ENCODE measurements at regions not wholly inside any gene's neighbourhood (a gene's known extent, or its start where the extent isn't known, plus 50 kb on each side); places are given as distances from the start of the nearest gene placed in this dataset.

DNA sequence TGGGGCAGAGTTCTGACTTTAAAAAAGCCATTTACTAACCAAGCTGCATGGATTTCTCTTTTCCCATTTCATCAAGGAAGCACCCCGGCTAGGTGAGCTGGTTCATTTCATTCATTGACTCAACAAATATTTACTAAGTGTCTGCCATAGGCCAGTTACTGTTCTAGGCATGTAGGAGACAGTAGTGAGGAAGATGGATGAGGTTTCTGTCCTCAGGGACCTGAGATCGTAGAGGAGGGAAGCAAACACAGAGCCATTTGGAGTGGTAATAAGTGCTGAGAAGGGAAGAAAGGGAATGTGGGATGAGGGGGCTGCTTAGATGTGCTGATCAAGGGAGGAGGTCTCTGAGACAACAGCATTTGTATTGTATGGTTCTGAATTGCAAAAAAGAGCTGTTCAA lies 120.4 kb downstream of the C9orf152 start:
- CTCF ChIA-PET = no interaction called here
- DNase-seq (ENCODE audit: extremely low spot score) = no peak
- POLR2A ChIA-PET = no interaction called here
- no peak for TF ChIP-seq FOXK2 (IDR thresholded peaks at IDR 0.05)
- no peak for TF ChIP-seq ZNF384 (IDR thresholded peaks at IDR 0.05)
- TF ChIP-seq TARDBP (IDR thresholded peaks at IDR 0.05) = no peak
- TF ChIP-seq L3MBTL2 (conservative IDR thresholded peaks at IDR 0.05) = no peak
- TF ChIP-seq SUZ12 (IDR thresholded peaks at IDR 0.05) = no peak
- no peak for TF ChIP-seq FOXM1 (IDR thresholded peaks at IDR 0.05; ENCODE audit: borderline replicate concordance)
- no peak for TF ChIP-seq FOXA1 (IDR thresholded peaks at IDR 0.05)
- TF ChIP-seq SP1 (IDR thresholded peaks at IDR 0.05) = no peak
- no peak for TF ChIP-seq NFRKB (IDR thresholded peaks at IDR 0.05)
- no peak for TF ChIP-seq HDGF (IDR thresholded peaks at IDR 0.05; ENCODE audit: borderline replicate concordance)
- TF ChIP-seq CTBP1 (IDR thresholded peaks at IDR 0.05; ENCODE audit: borderline replicate concordance) = no peak
- TF ChIP-seq ELF4 (IDR thresholded peaks at IDR 0.05) = no peak
- no peak for TF ChIP-seq BHLHE40 (IDR thresholded peaks at IDR 0.05; ENCODE audit: borderline replicate concordance)

GRCh38 chr9:110088099-110088498 lies 119.9 kb downstream of the C9orf152 start:
- POLR2A ChIA-PET = no interaction called here
- no peak for DNase-seq (ENCODE audit: extremely low spot score)
- CTCF ChIA-PET = no interaction called here
- TF ChIP-seq ARNT (IDR thresholded peaks at IDR 0.05) (no peak), TARDBP (IDR thresholded peaks at IDR 0.05) (no peak), FOXA1 (IDR thresholded peaks at IDR 0.05) (no peak), FOXM1 (IDR thresholded peaks at IDR 0.05; ENCODE audit: borderline replicate concordance) (no peak), BHLHE40 (IDR thresholded peaks at IDR 0.05; ENCODE audit: borderline replicate concordance) (no peak), FOXK2 (IDR thresholded peaks at IDR 0.05) (no peak), CTBP1 (IDR thresholded peaks at IDR 0.05; ENCODE audit: borderline replicate concordance) (no peak), NFRKB (IDR thresholded peaks at IDR 0.05) (no peak), LEF1 (IDR thresholded peaks at IDR 0.05; ENCODE audit: borderline replicate concordance) (no peak)
- TF ChIP-seq, protein P1, sequence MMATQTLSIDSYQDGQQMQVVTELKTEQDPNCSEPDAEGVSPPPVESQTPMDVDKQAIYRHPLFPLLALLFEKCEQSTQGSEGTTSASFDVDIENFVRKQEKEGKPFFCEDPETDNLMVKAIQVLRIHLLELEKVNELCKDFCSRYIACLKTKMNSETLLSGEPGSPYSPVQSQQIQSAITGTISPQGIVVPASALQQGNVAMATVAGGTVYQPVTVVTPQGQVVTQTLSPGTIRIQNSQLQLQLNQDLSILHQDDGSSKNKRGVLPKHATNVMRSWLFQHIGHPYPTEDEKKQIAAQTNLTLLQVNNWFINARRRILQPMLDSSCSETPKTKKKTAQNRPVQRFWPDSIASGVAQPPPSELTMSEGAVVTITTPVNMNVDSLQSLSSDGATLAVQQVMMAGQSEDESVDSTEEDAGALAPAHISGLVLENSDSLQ (IDR thresholded peaks at IDR 0.05) = no peak

DNA sequence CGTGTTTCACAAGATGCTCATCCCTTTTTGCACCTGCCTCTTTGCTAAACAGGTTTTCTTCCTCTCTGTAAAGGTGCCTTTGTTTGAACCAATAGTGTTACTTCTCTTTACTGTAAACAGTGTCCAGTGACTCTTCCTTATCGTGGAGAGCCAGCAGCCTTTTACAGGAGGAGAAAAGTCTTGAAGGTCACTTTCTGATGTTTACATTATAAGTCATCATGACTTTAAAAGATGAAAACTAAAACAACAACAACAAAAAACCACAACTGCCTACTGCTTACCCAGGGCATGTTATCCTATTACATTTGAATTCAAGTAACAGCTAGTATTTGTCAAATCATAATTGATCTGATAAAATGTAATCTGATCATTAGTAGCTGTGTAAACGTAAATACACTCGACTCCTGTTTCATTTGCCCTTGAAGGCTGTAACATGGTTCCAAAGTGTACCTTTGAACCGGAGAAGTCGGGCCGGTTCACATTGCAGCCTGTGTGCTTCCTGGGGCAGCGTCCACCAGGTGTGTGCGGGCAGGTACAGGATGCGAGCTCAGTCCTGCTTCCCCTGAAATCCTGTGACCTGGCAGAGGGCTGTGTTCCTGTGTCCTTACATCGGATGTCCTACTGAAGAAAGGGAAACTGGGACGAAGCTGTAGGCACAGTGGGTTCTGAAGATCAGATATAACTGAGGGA lies 118.1 kb downstream of the C9orf152 start:
- CTCF ChIA-PET = no interaction called here
- TF ChIP-seq, protein P1 (IDR thresholded peaks at IDR 0.05) = no peak
- TF ChIP-seq FOXK2 (IDR thresholded peaks at IDR 0.05) (no peak), L3MBTL2 (conservative IDR thresholded peaks at IDR 0.05) (no peak), SUZ12 (IDR thresholded peaks at IDR 0.05) (no peak), TARDBP (IDR thresholded peaks at IDR 0.05) (no peak), ZNF384 (IDR thresholded peaks at IDR 0.05) (no peak), FOXA1 (IDR thresholded peaks at IDR 0.05) (no peak), LEF1 (IDR thresholded peaks at IDR 0.05; ENCODE audit: borderline replicate concordance) (no peak), FOXM1 (IDR thresholded peaks at IDR 0.05; ENCODE audit: borderline replicate concordance) (no peak), ELF4 (IDR thresholded peaks at IDR 0.05) (no peak), NFRKB (IDR thresholded peaks at IDR 0.05) (no peak)
- POLR2A ChIA-PET = no interaction called here
- DNase-seq (ENCODE audit: extremely low spot score) = no peak

- CTCF ChIA-PET = no interaction called here
- POLR2A ChIA-PET = no interaction called here
- TF ChIP-seq SUZ12 (IDR thresholded peaks at IDR 0.05) (no peak), BHLHE40 (IDR thresholded peaks at IDR 0.05; ENCODE audit: borderline replicate concordance) (no peak), NFRKB (IDR thresholded peaks at IDR 0.05) (no peak), ELF4 (IDR thresholded peaks at IDR 0.05) (no peak), FOXK2 (IDR thresholded peaks at IDR 0.05) (no peak), LEF1 (IDR thresholded peaks at IDR 0.05; ENCODE audit: borderline replicate concordance) (no peak), ARNT (IDR thresholded peaks at IDR 0.05) (no peak), FOXA1 (IDR thresholded peaks at IDR 0.05) (no peak), TARDBP (IDR thresholded peaks at IDR 0.05) (no peak), L3MBTL2 (conservative IDR thresholded peaks at IDR 0.05) (no peak), CTBP1 (IDR thresholded peaks at IDR 0.05; ENCODE audit: borderline replicate concordance) (no peak), FOXM1 (IDR thresholded peaks at IDR 0.05; ENCODE audit: borderline replicate concordance) (no peak)
- TF ChIP-seq, protein P1 (IDR thresholded peaks at IDR 0.05) = no peak
- DNase-seq (ENCODE audit: extremely low spot score) = no peak
Measured at GRCh38 chr9:110092792-110093191, 115.2 kb downstream of the C9orf152 start.

- no peak for TF ChIP-seq SUZ12 (IDR thresholded peaks at IDR 0.05)
- TF ChIP-seq LEF1 (IDR thresholded peaks at IDR 0.05; ENCODE audit: borderline replicate concordance) = no peak
- no peak for TF ChIP-seq FOXK2 (IDR thresholded peaks at IDR 0.05)
- no peak for TF ChIP-seq FOXA1 (IDR thresholded peaks at IDR 0.05)
- DNase-seq (ENCODE audit: extremely low spot score) = no peak
- POLR2A ChIA-PET = no interaction called here
- CTCF ChIA-PET = no interaction called here
Measured at GRCh38 chr9:110093417-110093816, 114.5 kb downstream of the C9orf152 start.

DNA sequence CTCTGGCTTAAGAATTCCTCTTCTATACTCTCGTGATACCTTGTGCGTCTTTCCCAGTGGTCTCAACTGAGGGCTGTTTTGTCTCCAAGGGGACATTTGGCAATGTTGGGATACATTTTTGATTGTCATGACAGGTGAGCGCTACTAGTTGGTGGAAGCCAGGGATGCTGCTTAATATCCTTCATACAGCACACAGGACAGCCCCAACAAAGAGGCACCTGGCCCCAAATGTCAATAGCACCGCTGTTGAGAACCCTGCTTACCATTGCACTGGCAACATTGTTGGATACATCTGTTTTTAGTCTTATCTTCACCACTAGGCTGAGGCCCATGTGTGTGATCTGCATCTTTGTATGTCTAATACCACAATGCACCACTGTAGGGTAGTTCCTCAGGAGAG lies 114.1 kb downstream of the C9orf152 start:
- ChIA-PET CTCF (no interaction called here), POLR2A (no interaction called here)
- TF ChIP-seq LEF1 (IDR thresholded peaks at IDR 0.05; ENCODE audit: borderline replicate concordance) = no peak
- TF ChIP-seq BHLHE40 (IDR thresholded peaks at IDR 0.05; ENCODE audit: borderline replicate concordance) = no peak
- no peak for TF ChIP-seq ARNT (IDR thresholded peaks at IDR 0.05)
- TF ChIP-seq SUZ12 (IDR thresholded peaks at IDR 0.05) = no peak
- no peak for TF ChIP-seq HDGF (IDR thresholded peaks at IDR 0.05; ENCODE audit: borderline replicate concordance)
- no peak for TF ChIP-seq CTBP1 (IDR thresholded peaks at IDR 0.05; ENCODE audit: borderline replicate concordance)
- TF ChIP-seq, protein P1 (IDR thresholded peaks at IDR 0.05) = no peak
- no peak for DNase-seq (ENCODE audit: extremely low spot score)
